ENCODE measurements at regions not wholly inside any gene's neighbourhood (a gene's known extent, or its start where the extent isn't known, plus 50 kb on each side); places are given as distances from the start of the nearest gene placed in this dataset.
"Not testable (repeated sequence)": the region's sequence is repeated elsewhere in the genome, so short reads cannot be mapped to it uniquely, and the experiment has no call there.

DNA sequence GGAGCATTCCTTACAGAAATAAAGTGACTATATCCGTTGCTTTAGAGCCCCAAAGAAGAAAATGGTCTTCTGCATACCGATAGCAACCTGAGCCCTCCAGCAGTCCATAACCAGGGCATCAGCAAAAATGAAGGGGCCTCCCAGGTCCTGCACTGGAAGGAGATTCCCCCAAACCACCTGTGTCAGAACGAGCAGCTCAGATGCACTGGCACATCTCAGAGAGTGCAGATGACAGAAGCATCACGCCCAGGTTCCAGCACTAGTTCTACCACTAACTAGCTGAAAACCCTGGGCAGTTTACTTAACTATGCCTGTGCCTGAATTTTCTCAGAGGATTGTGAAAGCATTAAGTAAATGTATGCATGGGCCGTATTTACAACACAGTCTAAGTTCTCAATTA, 466.7 kb upstream of the MYT1L start:
- DNase-seq (ENCODE audit: low spot score), result no peak

GRCh38 chr2:2796207-2796606, 465.1 kb upstream of the MYT1L start:
- no peak for DNase-seq (ENCODE audit: low spot score)

DNA sequence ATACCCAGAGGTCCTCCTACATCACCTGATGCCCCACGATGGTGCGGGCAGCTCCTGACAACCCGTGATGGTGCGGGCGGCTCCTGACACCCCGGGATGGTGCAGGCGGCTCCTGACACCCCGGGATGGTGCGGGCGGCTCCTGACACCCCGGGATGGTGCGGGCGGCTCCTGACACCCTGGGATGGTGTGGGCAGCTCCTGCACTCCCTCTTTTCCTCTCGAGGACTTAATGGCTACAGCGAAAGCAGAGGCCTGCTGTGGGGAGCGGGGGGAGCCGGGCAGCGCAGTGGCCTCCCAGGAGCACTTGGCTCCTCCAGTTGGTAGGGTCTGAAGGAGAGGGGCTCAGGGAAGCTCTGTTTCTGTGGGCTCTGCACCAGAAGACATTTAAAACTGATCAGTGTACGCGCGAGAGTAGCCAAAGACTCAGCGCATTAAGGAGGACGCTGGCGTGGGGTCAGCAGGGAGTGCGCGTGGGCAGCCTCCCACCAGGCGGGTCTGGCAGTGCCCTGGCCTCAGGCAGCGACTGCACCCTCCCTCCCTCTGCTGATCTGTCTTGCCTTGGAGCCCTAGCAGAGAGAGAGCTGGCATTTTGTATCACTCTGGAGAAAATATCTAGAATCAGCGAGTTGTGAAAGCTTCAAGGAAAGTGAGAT, 464.5 kb upstream of the MYT1L start:
- DNase-seq (ENCODE audit: low spot score), result no peak

DNA sequence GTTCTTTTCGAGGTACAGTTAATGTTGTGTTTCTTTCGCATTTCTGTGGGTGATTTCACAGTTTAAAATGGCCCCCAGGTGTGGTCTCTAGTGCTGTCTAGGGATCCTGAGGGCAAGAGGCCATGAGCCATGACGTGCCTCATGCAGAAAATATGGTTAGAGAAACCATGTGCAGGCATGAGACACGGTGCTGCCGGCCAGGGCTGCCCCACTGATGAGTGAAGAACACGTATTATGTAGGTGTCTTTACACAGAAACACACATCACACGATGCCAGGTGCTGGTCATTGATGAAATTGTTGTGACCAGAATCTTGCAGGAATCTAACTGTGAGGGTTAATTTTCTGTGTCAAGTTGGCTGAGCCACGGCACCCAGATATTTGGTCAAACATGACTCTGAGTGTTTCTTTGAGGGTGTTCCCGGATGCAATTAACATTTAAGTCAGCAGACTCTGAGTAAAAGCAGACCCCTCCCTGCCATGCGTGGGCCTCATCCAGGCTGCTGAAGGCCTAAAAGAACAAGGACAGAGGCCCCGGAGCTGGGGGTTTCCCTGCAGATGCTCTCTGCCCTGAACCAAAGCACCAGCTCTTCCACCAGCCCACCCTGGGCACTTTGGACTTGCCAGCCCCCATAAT, 463.0 kb upstream of the MYT1L start:
- no peak for DNase-seq (ENCODE audit: low spot score)

GRCh38 chr2:2793514-2793913, 462.4 kb upstream of the MYT1L start:
- no peak for DNase-seq (ENCODE audit: low spot score)

- no peak for DNase-seq (ENCODE audit: low spot score)
Measured at GRCh38 chr2:2791606-2792005, 460.5 kb upstream of the MYT1L start.

DNA sequence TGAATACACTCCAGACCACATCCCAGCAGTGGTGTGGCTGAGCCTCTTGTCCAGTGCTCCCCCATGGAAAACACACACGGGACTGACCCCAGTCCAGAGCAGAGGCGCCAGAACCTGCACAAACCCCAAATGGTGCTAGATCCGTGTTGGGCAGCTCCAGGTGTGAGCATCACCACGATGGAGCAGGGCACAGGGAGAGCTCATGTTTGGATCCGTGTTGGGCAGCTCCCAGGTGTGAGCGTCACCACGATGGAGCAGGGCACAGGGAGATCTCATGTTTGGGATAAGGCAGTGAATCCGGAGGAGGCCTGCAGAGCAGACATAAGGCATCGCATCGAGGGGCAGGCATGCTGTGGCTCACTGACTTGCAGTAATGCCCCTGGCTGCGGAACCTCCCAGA, 460.0 kb upstream of the MYT1L start:
- DNase-seq (ENCODE audit: low spot score), result no peak

DNA sequence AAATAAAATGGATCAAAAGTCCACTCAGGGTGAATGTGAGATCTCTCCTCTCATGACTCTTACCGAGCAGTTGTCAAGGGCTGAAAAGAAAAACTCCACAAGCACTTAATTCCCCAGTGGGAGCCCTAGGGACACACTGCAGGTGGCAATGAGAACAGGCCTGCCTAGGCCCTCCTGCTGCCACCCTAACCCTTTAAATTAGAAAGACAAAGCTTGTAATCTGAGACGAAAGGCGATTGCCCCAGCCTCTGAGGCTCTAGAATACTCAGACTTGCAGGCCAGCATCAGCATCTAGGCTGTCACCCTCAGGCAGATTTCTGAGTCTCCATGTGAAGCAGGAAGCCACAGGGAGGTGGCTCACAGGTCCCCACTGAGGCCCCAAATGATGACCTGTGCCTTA, 457.0 kb upstream of the MYT1L start:
- DNase-seq (ENCODE audit: low spot score), result no peak

DNA sequence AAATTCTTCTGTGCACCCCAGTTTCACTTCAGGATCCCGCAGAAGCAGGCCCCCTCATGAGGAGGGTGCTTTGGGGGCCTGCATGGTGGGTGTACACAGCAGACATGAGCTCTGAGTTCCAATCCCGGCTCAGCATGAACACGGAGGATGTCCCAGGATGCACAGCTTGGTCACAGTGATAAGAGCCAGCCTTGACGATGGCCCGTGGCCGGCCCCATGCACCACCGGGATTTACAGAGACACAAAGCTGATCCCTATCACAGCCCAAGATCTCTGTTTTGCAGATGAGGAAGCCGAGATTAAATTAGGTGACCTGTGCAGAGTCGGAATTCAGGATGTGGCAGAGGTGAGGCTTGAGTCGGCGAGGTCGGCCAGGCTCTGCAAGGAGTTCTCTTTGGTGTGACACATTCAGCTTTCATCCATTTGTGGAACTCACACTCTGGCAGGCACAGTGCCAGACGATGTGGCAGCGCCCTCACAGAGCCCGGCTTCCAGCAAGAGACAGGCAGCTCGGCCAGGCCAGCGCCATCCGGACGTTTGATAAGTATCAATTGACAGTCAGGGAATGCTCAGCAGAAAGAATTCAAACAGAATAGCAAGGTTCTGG, 456.3 kb upstream of the MYT1L start:
- no peak for DNase-seq (ENCODE audit: low spot score)

GRCh38 chr2:2782007-2782406, 450.9 kb upstream of the MYT1L start:
- DNase-seq (ENCODE audit: low spot score), result no peak

- no peak for DNase-seq (ENCODE audit: low spot score)
Measured at GRCh38 chr2:2779727-2780126, 448.7 kb upstream of the MYT1L start.

- DNase-seq (ENCODE audit: low spot score), result no peak
Measured at GRCh38 chr2:2777876-2778275, 446.8 kb upstream of the MYT1L start.

DNA sequence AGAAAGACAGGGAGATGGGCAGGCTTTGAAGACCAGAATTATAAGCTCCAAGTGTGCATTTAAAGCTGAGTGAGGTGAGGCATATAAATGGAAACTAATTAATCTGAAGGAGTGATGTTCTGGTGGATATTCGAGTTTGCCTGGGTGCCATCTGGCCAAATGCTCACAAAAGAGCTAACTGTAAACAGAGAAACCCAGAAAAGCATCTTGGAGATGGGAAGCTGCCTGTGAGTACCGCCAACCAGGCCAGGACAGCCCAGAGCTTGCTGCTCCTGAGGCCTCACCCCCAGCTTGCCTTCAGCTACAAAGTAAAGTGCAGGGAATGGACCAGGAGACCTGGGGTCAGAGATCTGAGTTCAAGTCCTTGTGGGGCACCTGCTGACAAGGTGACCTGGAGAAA, 446.1 kb upstream of the MYT1L start:
- no peak for DNase-seq (ENCODE audit: low spot score)

GRCh38 chr2:2775018-2775417, 443.9 kb upstream of the MYT1L start:
- DNase-seq (ENCODE audit: low spot score), result no peak

- no peak for DNase-seq (ENCODE audit: low spot score)
Measured at GRCh38 chr2:2773692-2774091, 442.6 kb upstream of the MYT1L start.

- DNase-seq (ENCODE audit: low spot score), result not testable (repeated sequence)
Measured at GRCh38 chr2:2773080-2773479, 442.0 kb upstream of the MYT1L start.

DNA sequence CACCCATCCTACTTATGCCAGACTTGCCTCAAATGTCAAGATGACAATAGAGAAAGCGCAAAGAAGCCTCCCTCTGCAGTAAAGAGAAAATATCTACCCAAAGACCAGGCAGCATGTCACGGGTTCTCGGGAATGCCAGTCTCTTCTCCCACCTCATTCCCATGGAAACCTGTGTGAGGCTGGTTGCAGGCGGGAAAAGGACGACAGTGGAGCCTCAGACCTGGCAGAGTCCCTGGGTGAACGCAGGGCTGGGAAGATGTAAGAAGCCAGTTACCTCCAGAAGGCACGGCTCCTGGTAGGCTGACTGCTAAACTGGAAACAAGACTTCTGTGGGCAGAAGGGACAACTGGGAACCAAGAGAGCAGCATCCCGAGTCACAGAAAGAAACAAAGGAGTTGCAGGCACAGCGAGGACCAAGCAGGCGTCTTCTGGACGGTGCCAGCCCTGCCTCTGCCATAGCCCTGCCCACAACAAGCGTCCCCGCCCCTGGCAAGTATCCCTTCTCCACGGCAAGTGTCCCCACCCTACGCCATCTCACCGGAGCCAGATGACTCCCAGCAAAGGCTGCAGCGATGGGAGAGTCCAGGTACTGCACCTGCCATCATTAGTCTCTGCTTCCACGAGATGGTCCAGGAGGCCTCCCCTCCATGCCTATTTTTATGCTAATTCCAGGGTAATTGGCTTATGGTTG, 440.8 kb upstream of the MYT1L start:
- DNase-seq (ENCODE audit: low spot score), result no peak

DNA sequence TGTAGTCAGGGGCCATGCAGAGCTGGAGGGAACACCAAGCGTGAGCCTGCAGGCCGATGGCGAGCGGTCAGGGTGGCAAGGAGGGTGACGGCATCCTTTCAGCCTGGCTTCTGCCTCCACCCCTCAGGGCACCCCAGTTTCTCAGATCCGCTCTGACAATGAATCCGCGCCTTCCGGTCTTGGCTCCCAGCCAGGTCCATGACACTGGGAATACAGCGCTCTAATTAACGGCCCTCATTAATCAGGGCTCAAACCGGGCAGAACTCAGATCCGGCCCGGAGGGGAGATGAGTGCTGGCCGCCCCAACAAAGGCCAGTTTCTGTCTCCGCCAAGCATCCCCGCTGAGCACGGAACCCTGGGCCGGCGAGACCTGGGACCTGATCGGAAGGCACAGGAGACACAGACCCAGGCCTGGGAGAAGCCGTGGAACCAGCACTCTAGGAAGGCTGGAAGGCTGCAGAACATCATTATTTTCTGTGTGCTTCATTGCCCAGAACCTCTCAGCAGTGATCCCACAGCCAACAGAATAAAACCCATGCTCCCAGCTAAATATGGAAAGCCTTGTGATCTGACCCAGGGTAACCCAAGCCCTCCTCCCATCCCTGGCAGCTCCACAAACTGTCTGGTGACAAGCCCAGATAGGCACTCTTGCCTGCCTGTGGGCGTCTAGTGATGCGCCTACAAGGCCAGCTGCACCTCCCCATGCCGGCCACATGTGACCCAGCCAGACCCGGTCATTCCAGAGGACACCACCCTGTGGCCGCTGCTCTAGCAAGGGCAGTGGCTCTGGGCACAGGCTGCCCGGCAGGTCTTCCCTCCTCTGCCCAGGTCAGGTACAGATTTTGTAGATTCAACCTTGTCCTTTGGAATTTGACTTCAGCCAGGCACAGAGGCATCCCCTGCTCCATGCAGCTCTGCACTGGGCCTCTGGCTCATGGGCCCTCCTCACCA, 438.7 kb upstream of the MYT1L start:
- DNase-seq (ENCODE audit: low spot score), result no peak

- DNase-seq (ENCODE audit: low spot score), result no peak
Measured at GRCh38 chr2:2768476-2768875, 437.4 kb upstream of the MYT1L start.

DNA sequence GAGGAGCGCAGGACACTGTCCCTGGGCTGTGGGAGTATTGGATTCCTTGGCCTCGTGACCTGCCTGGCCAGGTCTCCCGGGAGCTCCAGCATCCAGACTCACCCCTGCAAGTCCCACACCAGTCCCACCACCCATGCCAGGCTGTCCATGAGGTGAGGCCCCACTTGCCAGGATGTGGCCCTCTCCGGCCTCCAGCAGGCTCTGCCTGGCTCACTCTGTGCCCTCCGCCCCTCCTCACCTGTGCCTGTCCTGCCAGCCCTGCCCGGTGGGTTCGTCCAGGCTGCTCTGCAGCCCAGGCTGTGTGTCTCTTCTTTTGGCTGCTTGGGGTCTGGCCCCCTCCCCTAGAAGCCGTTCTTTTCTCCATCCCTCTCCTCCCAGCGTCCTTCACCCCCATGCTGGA, 436.8 kb upstream of the MYT1L start:
- DNase-seq (ENCODE audit: low spot score), result no peak

DNA sequence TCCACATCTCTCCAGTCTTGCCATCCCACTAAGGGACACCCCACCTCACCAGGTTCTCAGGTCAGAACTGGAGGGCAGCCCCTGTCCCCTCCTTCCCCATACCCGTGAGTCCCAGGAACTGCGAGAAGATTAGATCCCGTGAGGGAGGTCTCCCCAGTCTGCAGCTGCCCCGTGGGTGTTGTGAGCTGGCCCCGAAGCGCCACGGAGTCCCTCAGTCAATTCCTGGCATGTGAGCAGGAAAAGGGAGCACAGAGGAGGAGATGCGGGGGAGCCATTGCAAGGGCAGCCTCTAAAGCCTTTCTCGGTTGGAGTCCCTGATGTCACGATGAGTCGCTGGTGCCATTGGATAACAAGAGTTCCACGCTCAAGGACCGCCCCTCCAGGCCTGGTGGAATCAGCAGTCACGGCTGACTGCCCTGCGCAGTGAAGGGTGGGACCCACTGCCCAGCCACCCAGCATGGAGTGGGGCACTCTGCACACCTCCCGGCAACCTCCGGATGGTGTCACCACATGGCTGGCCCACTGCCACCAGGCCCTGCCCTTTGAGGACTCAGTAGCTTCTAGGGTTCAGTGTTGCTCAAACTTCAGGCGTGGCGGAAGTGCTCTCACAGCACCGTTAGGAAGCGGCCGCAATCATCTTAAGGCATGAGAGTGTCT, 434.9 kb upstream of the MYT1L start:
- DNase-seq (ENCODE audit: low spot score), result no peak

Data from HuH-7 (cell line).